ENCODE measurements at regions not wholly inside any gene's neighbourhood (a gene's known extent, or its start where the extent isn't known, plus 50 kb on each side); places are given as distances from the start of the nearest gene placed in this dataset.

- no peak overlapping the region for H3K27ac Mint-ChIP-seq (ENCODE audit: unreplicated experiment)
- Histone ChIP-seq H3K27me3 (replicated peaks; ENCODE audit: control insufficient read depth, insufficient read depth, low read length) (no peaks in the 10 kb centered on the region), H3K4me1 (no peaks in the 10 kb centered on the region), H3K4me3 (ENCODE audit: low read depth, low read length) (no peak overlapping the region), H3K9me3 (no peaks in the 10 kb centered on the region), H3K36me3 (ENCODE audit: control insufficient read depth, insufficient read depth, low read length) (no peaks in the 10 kb centered on the region)
- no TSS peak for BruUV-seq (replicated peaks)
- no peak overlapping the region for H3K4me3 Mint-ChIP-seq (ENCODE audit: unreplicated experiment)
- ChIA-PET POLR2A (no interaction called here), CTCF (no interaction called here)
- TF ChIP-seq, protein P1, sequence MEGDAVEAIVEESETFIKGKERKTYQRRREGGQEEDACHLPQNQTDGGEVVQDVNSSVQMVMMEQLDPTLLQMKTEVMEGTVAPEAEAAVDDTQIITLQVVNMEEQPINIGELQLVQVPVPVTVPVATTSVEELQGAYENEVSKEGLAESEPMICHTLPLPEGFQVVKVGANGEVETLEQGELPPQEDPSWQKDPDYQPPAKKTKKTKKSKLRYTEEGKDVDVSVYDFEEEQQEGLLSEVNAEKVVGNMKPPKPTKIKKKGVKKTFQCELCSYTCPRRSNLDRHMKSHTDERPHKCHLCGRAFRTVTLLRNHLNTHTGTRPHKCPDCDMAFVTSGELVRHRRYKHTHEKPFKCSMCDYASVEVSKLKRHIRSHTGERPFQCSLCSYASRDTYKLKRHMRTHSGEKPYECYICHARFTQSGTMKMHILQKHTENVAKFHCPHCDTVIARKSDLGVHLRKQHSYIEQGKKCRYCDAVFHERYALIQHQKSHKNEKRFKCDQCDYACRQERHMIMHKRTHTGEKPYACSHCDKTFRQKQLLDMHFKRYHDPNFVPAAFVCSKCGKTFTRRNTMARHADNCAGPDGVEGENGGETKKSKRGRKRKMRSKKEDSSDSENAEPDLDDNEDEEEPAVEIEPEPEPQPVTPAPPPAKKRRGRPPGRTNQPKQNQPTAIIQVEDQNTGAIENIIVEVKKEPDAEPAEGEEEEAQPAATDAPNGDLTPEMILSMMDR (IDR thresholded peaks at IDR 0.05; ENCODE audit: insufficient read depth in 1 of 2, low read depth in 1 of 2, low read length in 1 of 2, severe bottlenecking in 1 of 2, unreplicated experiment in 1 of 2) = no peak
- intact Hi-C loops (cut with micrococcal nuclease; ENCODE audit: unreplicated experiment) = no loop called here
- no peaks in the 10 kb centered on the region for H3K9me3 Mint-ChIP-seq (ENCODE audit: unreplicated experiment)
- no peaks in the 10 kb centered on the region for H3K36me3 Mint-ChIP-seq (ENCODE audit: insufficient read depth, unreplicated experiment)
- no peaks in the 10 kb centered on the region for H3K27me3 Mint-ChIP-seq (ENCODE audit: insufficient read depth, unreplicated experiment)
- H3K4me1 Mint-ChIP-seq (ENCODE audit: low read depth, unreplicated experiment) = no peaks in the 10 kb centered on the region
- no peak for DNase-seq
Measured at GRCh38 chr9:16319646-16320045, 550.8 kb downstream of the BNC2 start.

DNA sequence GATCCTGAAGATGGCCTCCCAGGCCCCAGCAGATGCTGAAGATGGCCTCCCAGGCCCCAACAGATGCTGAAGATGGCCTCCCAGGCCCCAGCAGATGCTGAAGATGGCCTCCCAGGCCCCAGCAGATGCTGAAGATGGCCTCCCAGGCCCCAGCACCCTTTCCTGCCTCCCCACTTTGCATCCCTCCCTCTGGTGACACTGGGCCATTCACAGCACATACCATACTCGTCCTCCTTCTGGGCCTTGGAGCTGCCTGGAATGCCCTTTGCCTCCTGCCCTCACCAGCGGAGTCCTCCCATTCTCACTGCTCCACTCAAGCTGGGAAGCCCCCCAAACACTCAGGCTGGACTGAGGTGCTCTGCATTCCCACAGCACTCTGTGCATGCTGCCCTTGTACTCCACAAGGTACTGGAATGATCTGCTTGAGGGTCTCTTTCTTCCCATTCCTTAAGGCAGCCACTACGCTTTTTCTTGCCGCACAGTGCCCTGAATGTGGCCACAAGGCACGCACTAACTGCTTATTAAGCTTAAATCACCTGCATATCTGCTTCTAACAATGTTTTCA, 550.0 kb downstream of the BNC2 start:
- Histone ChIP-seq H3K9me3 (no peaks in the 10 kb centered on the region), H3K4me3 (ENCODE audit: low read depth, low read length) (no peak overlapping the region), H3K27me3 (replicated peaks; ENCODE audit: control insufficient read depth, insufficient read depth, low read length) (no peaks in the 10 kb centered on the region), H3K4me1 (no peaks in the 10 kb centered on the region), H3K36me3 (ENCODE audit: control insufficient read depth, insufficient read depth, low read length) (no peaks in the 10 kb centered on the region)
- Mint-ChIP-seq H3K9me3 (ENCODE audit: unreplicated experiment) (no peaks in the 10 kb centered on the region), H3K4me3 (ENCODE audit: unreplicated experiment) (no peak overlapping the region), H3K27me3 (ENCODE audit: insufficient read depth, unreplicated experiment) (no peaks in the 10 kb centered on the region), H3K27ac (ENCODE audit: unreplicated experiment) (no peak overlapping the region), H3K36me3 (ENCODE audit: insufficient read depth, unreplicated experiment) (no peaks in the 10 kb centered on the region), H3K4me1 (ENCODE audit: low read depth, unreplicated experiment) (no peaks in the 10 kb centered on the region)
- ChIA-PET POLR2A (no interaction called here), CTCF (no interaction called here)
- TF ChIP-seq, protein P1 (IDR thresholded peaks at IDR 0.05; ENCODE audit: insufficient read depth in 1 of 2, low read depth in 1 of 2, low read length in 1 of 2, severe bottlenecking in 1 of 2, unreplicated experiment in 1 of 2) = no peak
- no peak for DNase-seq
- no TSS peak for BruUV-seq (replicated peaks)
- intact Hi-C loops (cut with micrococcal nuclease; ENCODE audit: unreplicated experiment) = no loop called here

DNA sequence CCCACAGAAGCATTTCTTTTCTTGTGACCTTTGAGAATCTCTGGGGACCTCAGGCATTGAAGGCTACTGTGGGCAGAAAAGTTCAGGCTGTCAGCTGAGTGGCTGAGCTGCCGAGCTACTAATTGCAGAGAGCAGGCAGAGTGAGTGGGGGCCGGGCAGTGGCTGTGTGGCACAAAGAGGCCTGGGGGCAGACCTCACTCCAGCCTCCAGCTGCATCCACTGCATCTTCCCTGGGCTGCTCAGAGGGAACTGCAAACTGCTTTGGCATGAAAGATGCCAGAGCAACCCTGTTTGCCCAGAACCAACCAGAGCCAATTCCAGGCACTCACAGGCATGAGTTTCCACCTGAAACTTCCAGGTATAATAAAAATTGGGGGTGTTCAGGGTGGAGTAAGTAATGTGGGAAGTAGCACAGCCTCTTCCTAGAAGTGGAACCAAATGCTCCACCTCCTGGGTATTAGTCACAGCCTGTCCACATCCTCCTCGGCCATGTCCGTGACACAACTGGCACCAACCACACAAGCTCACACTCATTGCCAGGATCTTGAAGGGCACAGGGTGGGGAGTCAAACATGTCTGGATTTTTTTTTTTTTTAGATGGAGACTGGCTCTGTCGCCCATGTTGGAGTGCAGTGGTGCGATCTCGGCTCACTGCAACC, 548.9 kb downstream of the BNC2 start:
- H3K27ac Mint-ChIP-seq (ENCODE audit: unreplicated experiment) = no peak overlapping the region
- POLR2A ChIA-PET = no interaction called here
- Histone ChIP-seq H3K9me3 (no peaks in the 10 kb centered on the region), H3K36me3 (ENCODE audit: control insufficient read depth, insufficient read depth, low read length) (no peaks in the 10 kb centered on the region), H3K4me1 (no peaks in the 10 kb centered on the region), H3K4me3 (ENCODE audit: low read depth, low read length) (no peak overlapping the region), H3K27me3 (replicated peaks; ENCODE audit: control insufficient read depth, insufficient read depth, low read length) (no peaks in the 10 kb centered on the region)
- CTCF ChIA-PET = no interaction called here
- no peaks in the 10 kb centered on the region for H3K9me3 Mint-ChIP-seq (ENCODE audit: unreplicated experiment)
- TF ChIP-seq, protein P1 (IDR thresholded peaks at IDR 0.05; ENCODE audit: insufficient read depth in 1 of 2, low read depth in 1 of 2, low read length in 1 of 2, severe bottlenecking in 1 of 2, unreplicated experiment in 1 of 2) = no peak
- H3K36me3 Mint-ChIP-seq (ENCODE audit: insufficient read depth, unreplicated experiment) = no peaks in the 10 kb centered on the region
- intact Hi-C loops (cut with micrococcal nuclease; ENCODE audit: unreplicated experiment) = no loop called here
- H3K4me1 Mint-ChIP-seq (ENCODE audit: low read depth, unreplicated experiment) = no peaks in the 10 kb centered on the region
- no TSS peak for BruUV-seq (replicated peaks)
- no peak overlapping the region for H3K4me3 Mint-ChIP-seq (ENCODE audit: unreplicated experiment)
- H3K27me3 Mint-ChIP-seq (ENCODE audit: insufficient read depth, unreplicated experiment) = no peaks in the 10 kb centered on the region
- no peak for DNase-seq

Measured in Caco-2 (cell line).